GM12891 (cell line): ENCODE measurements at regions not wholly inside any gene's neighbourhood (a gene's known extent, or its start where the extent isn't known, plus 50 kb on each side); places are given as distances from the start of the nearest gene placed in this dataset.

Source experiments
- POLR2A ChIP-seq: IDR thresholded peaks from 2 replicates; pipeline ENCODE4 v1.6.1; 2011; ENCODE audit warnings: low read depth, low read length, control low read depth
- POLR2AphosphoS5 ChIP-seq: IDR thresholded peaks from 2 replicates; pipeline ENCODE4 v1.6.1; 2011; ENCODE audit warnings: low read depth, low read length, control low read depth
- TAF1 ChIP-seq: IDR thresholded peaks from 2 replicates; pipeline ENCODE4 v1.6.1; 2011; ENCODE audit warnings: low read depth, low read length, control low read depth

DNA sequence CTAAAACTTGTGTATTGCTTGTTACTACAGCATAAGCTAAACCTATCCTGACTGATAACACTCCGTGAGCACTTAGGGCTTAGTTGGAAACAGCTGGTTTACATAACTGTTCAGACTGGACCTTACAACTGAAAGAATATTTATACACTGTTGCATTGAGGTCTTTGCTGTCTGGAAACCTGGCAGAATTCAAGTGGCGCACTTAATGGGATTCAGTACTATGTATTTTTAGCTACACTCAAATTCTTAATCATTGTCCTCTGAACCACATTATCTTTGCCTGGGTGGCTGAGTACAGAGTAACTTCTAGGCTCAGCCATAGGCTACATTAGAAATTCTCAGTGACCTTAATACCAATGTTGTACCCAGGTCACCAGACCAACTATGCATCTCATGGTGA, 172.9 kb downstream of the PMP22 start:
- TF ChIP-seq POLR2A: no peak
- TF ChIP-seq POLR2AphosphoS5: no peak
- no peak for TF ChIP-seq TAF1
